Heart right ventricle (tissue), 16 donors: ENCODE measurements at regions not wholly inside any gene's neighbourhood (a gene's known extent, or its start where the extent isn't known, plus 50 kb on each side); places are given as distances from the start of the nearest gene placed in this dataset.

ENCODE experiments used
- ATAC-seq, 8 donors: fragments of 200-7000 bp; cut with Tn5 transposase; one replicate each; pipeline ENCODE4 v1.9.1; 2020; ENCODE audit warnings: mild to moderate bottlenecking in 8 of 8, moderate library complexity in 8 of 8, moderate number of reproducible peaks in 1 of 8
- DNase-seq, 2 donors: peaks; one replicate each; pipeline ENCODE4 v3.0.0-alpha.2; 2020
- H3K27ac ChIP-seq, 10 donors: fragments of 200-600 bp; sonication (generic) in 2 of 10; one replicate each; pipeline versions ENCODE4 v1.5.0 to v1.8.0; 2020 to 2022; ENCODE audit warnings: mild to moderate bottlenecking in 3 of 10
- H3K27me3 ChIP-seq, 7 donors: fragments of 200-600 bp; one replicate each; pipeline ENCODE4 v1.8.0; 2021 to 2022; ENCODE audit warnings: mild to moderate bottlenecking in 2 of 7
- H3K36me3 ChIP-seq, 9 donors: fragments of 200-600 bp; sonication (generic) in 1 of 9; one replicate each; pipeline versions ENCODE4 v1.5.0 to v1.8.0; 2020 to 2022; ENCODE audit warnings: mild to moderate bottlenecking in 2 of 9
- H3K4me1 ChIP-seq, 9 donors: fragments of 200-600 bp; sonication (generic) in 1 of 9; one replicate each; pipeline versions ENCODE4 v1.5.0 to v1.8.0; 2020 to 2022; ENCODE audit warnings: mild to moderate bottlenecking in 4 of 9
- H3K4me3 ChIP-seq, 10 donors: fragments of 200-600 bp; sonication (generic) in 2 of 10; one replicate each; pipeline versions ENCODE4 v1.5.0 to v1.8.0; 2020 to 2022; ENCODE audit warnings: mild to moderate bottlenecking in 7 of 10, moderate library complexity in 2 of 10
- H3K9me3 ChIP-seq, 11 donors: fragments of 200-600 bp in 10 of 11; sonication (generic) in 2 of 11; one replicate each; pipeline versions ENCODE4 v1.5.0 to v1.8.0; 2013 to 2022; ENCODE audit warnings: mild to moderate bottlenecking in 2 of 11, control low read depth in 1 of 11, moderate library complexity in 1 of 11
- CTCF ChIP-seq, 9 donors: fragments of 200-600 bp; sonication (generic) in 2 of 9; IDR thresholded peaks; one replicate each; pipeline versions ENCODE4 v1.5.0 to v1.8.0; 2021 to 2022; ENCODE audit warnings: antibody characterized with exemption in 9 of 9, mild to moderate bottlenecking in 5 of 9, moderate library complexity in 1 of 9
- WGBS, 2 donors: extraction: QIAGEN DNeasy Blood & Tissue Kit; methylation state at CpG; one replicate each; pipeline ENCODE4 v1.1.7; 2013; ENCODE audit warnings: inconsistent platforms in 1 of 2; 5-methylcytosine and 5-hydroxymethylcytosine counted together
- intact Hi-C, 10 donors: fragments of 100-400 bp; cut with DNase I; formaldehyde crosslinking; loops; one replicate each; pipeline versions ENCODE4 v1.11.1 to v1.14.2; 2022
- donor health status: Arrhythmogenic right ventricular cardiomyopathy.
- donor health status: ischemic (EF 13 %, LVEDD 7.1; RV severe dilation, severe dysfunction).
- donor health status: healthy with polysubstance abuse.
- donor health status: DM: no; HTN: yes; CAD: no.
- donor health status: DM: no; HTN: no; CAD: no.
- donor health status: ischemic (EF 25% LVEDD 6.9; RV normal size, moderate dysfunction).
- donor health status: ischemic (EF 25% LVEDD 5.7; RV mildly dilated, moderate dysfunction).
- donor health status: healthy.
- donor health status: DM: yes; HTN: yes; CAD: no.
- donor health status: Ischemic cardiomyopathy.
- donor health status: ischemic (EF 35%, LVEDD 5.7; RV mildly dilated, moderate dysfunction).
- donor health status: nonischemic (EF 11% LVEDD 7.7; RV severe dilation, severe dysfunction).
- donor health status: DM: yes; HTN: yes; CAD: no.
- donor health status: PGD.
- donor health status: ischemic (EF 29% LVEDD 5.4; RV normal size, mild dysfunction).
- donor health status: nonischemic (EF 23%, LVEDD 6.1; RV moderate dilation, normal function).

- Histone ChIP-seq H3K4me1 (no peaks in the 10 kb centered on the region), H3K9me3 (no peaks in the 10 kb centered on the region), H3K36me3 (no peaks in the 10 kb centered on the region), H3K4me3 (no peak overlapping the region), H3K27ac (no peak overlapping the region), H3K27me3 (no peaks in the 10 kb centered on the region)
- intact Hi-C loops: no loop called here
- ATAC-seq (no peak), DNase-seq (no peak)
- no peak for TF ChIP-seq CTCF (IDR thresholded peaks at IDR 0.05)
- 70 to 71% methylated on average over 2 of the region's 2 CpGs for WGBS, 2 donors
Observed at GRCh38 chr12:85413266-85413665, 133.2 kb downstream of the ALX1 start.

GRCh38 chr12:85422762-85423161, 142.7 kb downstream of the ALX1 start:
- H3K4me1 ChIP-seq: no peaks in the 10 kb centered on the region
- intact Hi-C loops: no loop called here
- no peak overlapping the region for H3K27ac ChIP-seq
- no peak for ATAC-seq
- no peaks in the 10 kb centered on the region for H3K36me3 ChIP-seq
- no peak for TF ChIP-seq CTCF (IDR thresholded peaks at IDR 0.05)
- peaks cover 0 to 27% (median 0%) of the 10 kb centered on the region in 7 donors for H3K27me3 ChIP-seq
- 51 to 52% methylated on average over 3 of the region's 3 CpGs for WGBS, 2 donors
- no peak for DNase-seq
- no peaks in the 10 kb centered on the region for H3K9me3 ChIP-seq
- H3K4me3 ChIP-seq: no peak overlapping the region

GRCh38 chr12:85423947-85424346, 143.9 kb downstream of the ALX1 start:
- Histone ChIP-seq H3K9me3 (no peaks in the 10 kb centered on the region), H3K36me3 (no peaks in the 10 kb centered on the region), H3K4me3 (no peak overlapping the region), H3K27ac (no peak overlapping the region), H3K4me1 (no peaks in the 10 kb centered on the region), H3K27me3 (peaks cover 0 to 27% (median 0%) of the 10 kb centered on the region in 7 donors)
- no peak for TF ChIP-seq CTCF (IDR thresholded peaks at IDR 0.05)
- 84 to 90% methylated on average over 3 of the region's 3 CpGs for WGBS, 2 donors
- intact Hi-C loops: no loop called here
- DNase-seq (no peak), ATAC-seq (no peak)

- H3K4me1 ChIP-seq: no peaks in the 10 kb centered on the region
- DNase-seq: no peak
- intact Hi-C loops: no loop called here
Observed at GRCh38 chr12:85424581-85425348, 144.7 kb downstream of the ALX1 start.

More at GRCh38 chr12:85424581-85425348, 144.7 kb downstream of the ALX1 start:
- WGBS, 2 donors: 44 to 55% methylated on average over 10 of the region's 10 CpGs
- no peak overlapping the region for H3K4me3 ChIP-seq
- no peak overlapping the region for H3K27ac ChIP-seq
- H3K27me3 ChIP-seq: peaks cover 0 to 27% (median 0%) of the 10 kb centered on the region in 7 donors
- no peaks in the 10 kb centered on the region for H3K9me3 ChIP-seq
- peak in 6 of 9 donors; percentile 12 to 49 (median 32) for TF ChIP-seq CTCF (IDR thresholded peaks at IDR 0.05)
- no peaks in the 10 kb centered on the region for H3K36me3 ChIP-seq
- ATAC-seq: no peak
